Ectodermal cell (in vitro differentiated cells): ENCODE measurements at regions not wholly inside any gene's neighbourhood (a gene's known extent, or its start where the extent isn't known, plus 50 kb on each side); places are given as distances from the start of the nearest gene placed in this dataset.
"Not testable (repeated sequence)": the region's sequence is repeated elsewhere in the genome, so short reads cannot be mapped to it uniquely, and the experiment has no call there.

ENCODE experiments used
- H3K27ac ChIP-seq: 2 replicates; pipeline ENCODE4 v1.7.0; 2013; ENCODE audit warnings: mild to moderate bottlenecking, low read depth, low read length; ENCODE audit not compliant: insufficient read depth, poor library complexity, severe bottlenecking
- H3K27me3 ChIP-seq: 2 replicates; pipeline ENCODE4 v1.7.0; 2013; ENCODE audit warnings: mild to moderate bottlenecking, low read length; ENCODE audit not compliant: insufficient read depth, control insufficient read depth, poor library complexity, severe bottlenecking
- H3K36me3 ChIP-seq: one replicate; pipeline ENCODE4 v1.7.0; 2013; ENCODE audit warnings: low read length; ENCODE audit not compliant: control insufficient read depth, insufficient read depth
- H3K4me1 ChIP-seq: one replicate; pipeline ENCODE4 v1.7.0; 2013; ENCODE audit warnings: low read length; ENCODE audit not compliant: control insufficient read depth, insufficient read depth
- H3K4me3 ChIP-seq: 2 replicates; pipeline ENCODE4 v1.7.0; 2013; ENCODE audit warnings: low read depth, low read length, control low read depth; ENCODE audit not compliant: insufficient read depth
- H3K9me3 ChIP-seq: 2 replicates; pipeline ENCODE4 v1.7.0; 2013; ENCODE audit warnings: mild to moderate bottlenecking, low read length, moderate library complexity; ENCODE audit not compliant: control insufficient read depth
- WGBS, 2 experiments: methylation state at CpG; one replicate each; pipeline ENCODE4 v1.1.7; 2013; ENCODE audit warnings: missing lambda C conversion rate in 2 of 2; 5-methylcytosine and 5-hydroxymethylcytosine counted together

DNA sequence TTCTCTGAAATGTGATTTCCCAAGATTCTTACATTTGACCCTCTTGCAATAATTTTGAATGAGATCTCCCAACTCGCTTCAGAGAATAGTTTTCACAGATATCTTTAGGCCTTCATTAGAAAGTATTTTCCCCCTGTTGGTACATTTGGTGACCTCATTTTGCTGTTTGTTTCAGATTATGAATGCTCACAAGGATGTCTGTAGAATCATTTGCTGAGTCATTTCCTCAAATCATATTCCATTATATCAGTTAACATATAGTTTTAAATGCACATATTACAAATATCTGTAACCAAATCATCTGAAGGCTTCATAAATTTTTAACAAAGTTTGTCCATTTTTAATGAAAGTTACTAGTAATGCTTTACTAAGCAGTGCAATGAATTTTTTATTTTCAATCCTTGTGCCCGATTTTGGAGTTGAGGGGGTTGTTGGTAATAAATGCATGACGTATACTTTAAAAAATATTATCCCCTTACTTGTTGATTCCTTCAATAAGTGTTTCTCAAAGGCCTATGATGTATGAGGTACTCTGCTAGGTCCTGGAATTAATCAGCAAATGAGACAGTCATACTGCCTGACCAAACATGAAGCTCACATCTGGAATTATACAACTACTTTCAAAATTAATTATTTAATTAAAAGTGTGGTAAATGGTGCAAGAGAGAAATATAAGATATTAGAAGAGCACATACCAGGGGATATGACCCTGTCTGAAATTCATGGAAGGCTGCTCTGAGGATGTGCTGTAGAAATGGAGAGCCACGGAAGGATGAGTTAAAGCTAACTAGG, 126.9 kb upstream of the RAP1B start:
- no peaks in the 10 kb centered on the region for H3K36me3 ChIP-seq
- H3K4me1 ChIP-seq, result no peaks in the 10 kb centered on the region
- 96 to 100% methylated on average over 2 to 3 of the region's 4 CpGs for WGBS, 2 experiments
- H3K27me3 ChIP-seq, result no peaks in the 10 kb centered on the region
- no peak overlapping the region for H3K4me3 ChIP-seq
- no peaks in the 10 kb centered on the region for H3K9me3 ChIP-seq
- no peak overlapping the region for H3K27ac ChIP-seq

DNA sequence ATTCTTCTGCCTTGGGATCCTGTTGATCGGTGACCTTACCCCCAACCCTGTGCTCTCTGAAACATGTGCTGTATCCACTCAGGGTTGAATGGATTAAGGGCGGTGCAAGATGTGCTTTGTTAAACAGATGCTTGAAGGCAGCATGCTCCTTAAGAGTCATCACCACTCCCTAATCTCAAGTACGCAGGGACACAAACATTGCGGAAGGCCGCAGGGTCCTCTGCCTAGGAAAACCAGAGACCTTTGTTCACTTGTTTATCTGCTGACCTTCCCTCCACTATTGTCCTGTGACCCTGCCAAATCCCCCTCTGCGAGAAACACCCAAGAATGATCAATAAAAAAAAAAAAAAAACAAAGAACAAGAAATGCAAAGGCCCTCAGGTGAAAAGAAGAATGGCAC, 126.1 kb upstream of the RAP1B start:
- 80% methylated on average over 1 of the region's 6 CpGs; no CpG with 5 or more reads in 1 of the 2 experiments for WGBS, 2 experiments
- H3K4me1 ChIP-seq, H3K27me3 ChIP-seq, H3K27ac ChIP-seq, H3K4me3 ChIP-seq, H3K36me3 ChIP-seq, H3K9me3 ChIP-seq: not testable (repeated sequence)

DNA sequence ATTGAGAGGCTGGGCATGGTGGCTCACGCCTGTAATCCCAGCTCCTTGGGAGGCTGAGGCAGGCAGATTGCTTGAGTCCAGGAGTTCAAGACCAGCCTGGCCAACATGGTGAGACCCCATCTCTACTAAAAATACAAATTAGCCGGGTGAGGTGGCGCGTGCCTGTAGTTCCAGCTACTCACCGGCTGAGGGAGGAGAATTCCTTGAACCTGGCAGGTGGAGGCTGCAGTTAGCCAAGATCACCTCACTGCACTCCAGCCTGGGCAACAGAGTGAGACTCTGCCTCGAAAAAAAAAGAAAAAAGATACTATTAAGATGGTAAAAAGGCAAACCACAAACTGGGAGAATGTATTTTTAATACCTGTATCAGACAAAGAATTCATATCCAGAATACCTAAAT, 124.2 kb upstream of the RAP1B start:
- WGBS, 2 experiments, result 89 to 96% methylated on average over 6 of the region's 6 CpGs
- not testable (repeated sequence) for H3K36me3 ChIP-seq, H3K4me1 ChIP-seq

DNA sequence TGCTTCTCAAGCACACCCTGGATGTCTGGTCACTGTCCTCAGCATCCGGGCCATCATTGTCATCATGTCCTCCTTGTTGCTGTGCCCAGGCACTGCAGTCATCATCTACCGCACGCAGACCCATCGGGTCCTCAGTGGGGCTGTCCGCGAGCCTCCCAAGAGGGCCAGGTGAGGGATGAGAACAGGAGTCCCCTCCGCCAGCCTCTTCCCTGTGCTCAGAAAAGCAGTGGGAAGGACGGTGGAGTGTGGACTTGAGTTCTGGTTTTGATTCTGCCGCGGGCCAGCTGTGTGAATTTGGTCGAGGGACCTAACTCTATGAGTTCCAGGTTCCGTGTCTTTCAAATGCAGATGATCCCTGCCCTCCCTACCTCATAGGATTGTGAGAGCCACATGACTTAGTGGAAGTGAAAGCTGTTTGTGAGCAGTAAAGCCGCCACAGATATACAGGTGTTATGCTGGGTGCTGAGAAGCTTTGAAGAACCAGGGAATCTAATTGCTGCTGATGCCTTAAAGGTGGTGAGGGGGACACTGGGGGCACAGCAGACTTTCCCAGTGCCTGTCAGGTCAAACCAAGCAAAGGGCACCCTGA, 122.9 kb upstream of the RAP1B start:
- no peaks in the 10 kb centered on the region for H3K9me3 ChIP-seq
- no peaks in the 10 kb centered on the region for H3K36me3 ChIP-seq
- H3K4me3 ChIP-seq, result no peak overlapping the region
- no peaks in the 10 kb centered on the region for H3K4me1 ChIP-seq
- no peak overlapping the region for H3K27ac ChIP-seq
- H3K27me3 ChIP-seq, result no peaks in the 10 kb centered on the region
- 85 to 87% methylated on average over 13 of the region's 13 CpGs for WGBS, 2 experiments

More for the DNA sequence above, 124.2 kb upstream of the RAP1B start:
- H3K27me3 ChIP-seq, H3K27ac ChIP-seq, H3K4me3 ChIP-seq, H3K9me3 ChIP-seq: not testable (repeated sequence)

DNA sequence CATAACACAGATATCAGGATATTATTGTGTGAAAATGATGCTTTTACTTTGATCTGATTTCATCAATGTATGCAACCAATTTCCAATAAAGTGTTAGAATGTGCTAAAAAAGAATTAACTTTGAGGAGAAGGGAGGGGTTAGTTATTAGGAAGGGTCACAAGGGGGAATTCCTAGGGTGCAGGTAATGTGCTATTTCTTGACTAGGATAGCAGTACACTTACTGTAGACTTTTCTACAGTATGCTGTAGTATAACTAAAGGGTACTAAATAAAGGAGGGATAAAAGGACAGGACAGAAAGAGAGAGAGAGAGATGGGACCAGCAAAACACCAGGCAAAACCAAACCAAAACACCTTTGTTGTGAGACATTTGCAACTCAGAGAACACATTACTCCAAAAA, 121.4 kb upstream of the RAP1B start:
- H3K36me3 ChIP-seq, result no peaks in the 10 kb centered on the region
- no peaks in the 10 kb centered on the region for H3K4me1 ChIP-seq
- H3K27ac ChIP-seq, result no peak overlapping the region
- H3K4me3 ChIP-seq, result no peak overlapping the region
- H3K9me3 ChIP-seq, result no peaks in the 10 kb centered on the region
- H3K27me3 ChIP-seq, result no peaks in the 10 kb centered on the region

DNA sequence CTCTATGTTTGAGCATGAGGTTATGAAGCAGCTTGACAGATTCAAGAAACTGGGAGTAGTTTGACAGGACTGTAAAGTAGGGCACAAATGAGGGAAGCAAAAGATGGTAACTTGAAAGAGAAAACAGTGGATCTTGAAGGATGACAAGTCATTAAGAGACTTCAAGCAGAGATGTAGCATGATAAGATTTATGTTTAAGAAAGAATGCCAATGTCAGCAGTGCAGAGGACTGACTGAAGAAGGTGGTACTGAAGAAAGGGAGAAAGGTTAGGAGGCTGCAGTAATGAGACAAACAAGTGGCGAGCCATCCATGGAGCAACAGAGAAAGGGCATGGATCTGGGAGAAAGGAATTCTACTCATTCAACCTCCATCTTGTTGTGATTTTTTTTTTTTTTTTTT, 120.2 kb upstream of the RAP1B start:
- no peaks in the 10 kb centered on the region for H3K27me3 ChIP-seq

DNA sequence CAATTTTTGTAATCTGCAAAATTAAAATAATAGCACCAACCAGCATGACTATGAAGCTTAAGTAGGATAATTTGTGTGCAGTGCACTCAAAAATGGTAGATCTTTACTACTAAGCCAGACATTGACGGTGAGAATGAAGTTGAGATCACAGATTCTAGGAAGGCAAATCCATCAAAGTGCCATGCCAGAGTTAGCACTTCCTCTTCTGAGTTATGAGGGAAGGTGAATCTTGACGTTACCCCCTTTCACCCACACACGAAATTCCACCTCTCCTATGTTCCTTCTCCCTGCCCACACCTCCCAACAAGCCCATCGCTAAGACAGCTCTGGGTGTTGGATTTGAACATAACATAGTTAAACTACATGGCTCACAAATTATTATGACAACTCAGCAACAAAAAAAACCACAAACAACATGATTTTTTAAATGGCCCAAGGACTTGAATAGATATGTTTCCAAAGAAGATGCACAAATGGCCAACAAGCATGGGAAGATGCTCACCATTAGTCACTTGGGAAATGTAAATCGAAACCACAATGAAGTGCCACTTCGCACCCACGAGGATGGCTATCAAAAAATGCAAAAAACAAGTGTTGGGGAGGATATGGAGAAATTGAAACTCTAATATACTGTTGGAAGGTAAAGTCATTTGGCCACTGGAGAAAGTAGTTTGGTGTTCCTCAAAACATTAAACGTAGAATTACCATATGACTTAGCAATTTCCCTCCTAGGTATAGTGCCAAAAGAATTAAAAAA, 119.3 kb upstream of the RAP1B start:
- H3K9me3 ChIP-seq, result no peaks in the 10 kb centered on the region
- H3K4me3 ChIP-seq, result no peak overlapping the region

More for the DNA sequence above, 120.2 kb upstream of the RAP1B start:
- 93 to 100% methylated on average over 1 of the region's 1 CpG for WGBS, 2 experiments
- Histone ChIP-seq H3K4me3 (no peak overlapping the region), H3K36me3 (no peaks in the 10 kb centered on the region), H3K4me1 (no peaks in the 10 kb centered on the region), H3K27ac (no peak overlapping the region), H3K9me3 (no peaks in the 10 kb centered on the region)

DNA sequence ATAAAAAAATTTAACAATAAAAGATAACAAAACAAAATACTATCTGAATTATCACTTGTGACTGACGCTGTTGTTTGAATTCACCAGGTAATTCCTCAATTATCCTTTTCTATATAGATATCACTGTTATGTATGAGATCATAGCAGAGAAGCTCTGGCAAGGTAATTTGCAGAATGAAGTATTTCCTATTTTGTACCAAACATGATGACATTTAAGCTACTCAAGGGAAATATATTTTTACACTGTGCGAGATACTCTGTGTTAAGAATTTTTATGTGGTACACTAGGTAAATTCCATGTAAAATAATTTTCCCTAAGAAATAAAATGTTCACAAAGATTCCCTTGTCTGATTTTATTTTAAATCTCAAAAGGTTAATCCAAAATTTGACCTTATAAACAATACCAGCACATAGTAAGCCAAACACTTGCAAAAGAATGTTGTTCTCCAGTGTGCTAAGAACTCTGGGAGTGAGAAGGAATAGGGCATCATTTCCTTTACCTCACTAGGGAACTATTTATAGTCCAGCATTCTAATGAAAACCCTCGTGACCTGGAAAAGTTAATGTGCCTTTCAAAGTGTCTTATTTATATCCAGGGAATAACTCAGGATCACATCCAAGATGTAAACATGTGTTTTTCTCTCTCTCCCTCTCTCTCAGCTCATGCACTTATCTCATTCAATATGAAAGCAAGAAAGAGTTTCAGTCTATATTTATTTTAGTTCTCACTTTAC, 115.2 kb upstream of the RAP1B start:
- Histone ChIP-seq H3K36me3 (no peaks in the 10 kb centered on the region), H3K9me3 (no peaks in the 10 kb centered on the region), H3K27me3 (no peaks in the 10 kb centered on the region), H3K27ac (no peak overlapping the region), H3K4me1 (no peaks in the 10 kb centered on the region), H3K4me3 (no peak overlapping the region)
- WGBS, 2 experiments, result 85 to 86% methylated on average over 1 to 2 of the region's 3 CpGs

More for the DNA sequence above, 119.3 kb upstream of the RAP1B start:
- 94 to 97% methylated on average over 7 to 8 of the region's 8 CpGs for WGBS, 2 experiments
- H3K27ac ChIP-seq, result no peak overlapping the region
- H3K27me3 ChIP-seq, result no peaks in the 10 kb centered on the region
- H3K4me1 ChIP-seq, result no peaks in the 10 kb centered on the region
- H3K36me3 ChIP-seq, result no peaks in the 10 kb centered on the region

DNA sequence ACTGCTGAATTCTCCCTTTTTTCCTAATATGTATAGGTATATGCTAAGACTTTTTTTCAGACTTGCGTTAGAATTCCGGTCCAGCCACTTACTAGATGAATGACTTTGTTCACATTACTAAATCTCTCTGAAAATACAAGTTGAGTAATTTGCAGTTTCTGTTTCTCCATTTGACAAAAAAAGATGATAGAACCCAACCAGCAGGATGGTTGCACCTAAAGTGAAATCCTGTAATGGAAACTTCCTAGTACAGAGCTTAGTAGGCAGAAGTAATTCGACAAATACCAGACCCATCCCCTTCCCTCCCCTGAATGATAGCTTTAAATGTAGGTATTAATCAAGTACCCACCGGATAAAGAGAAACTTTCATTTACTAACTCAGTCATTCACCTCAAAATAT, 113.6 kb upstream of the RAP1B start:
- Histone ChIP-seq H3K27ac (no peak overlapping the region), H3K4me3 (no peak overlapping the region), H3K4me1 (no peaks in the 10 kb centered on the region), H3K27me3 (no peaks in the 10 kb centered on the region), H3K9me3 (no peaks in the 10 kb centered on the region), H3K36me3 (no peaks in the 10 kb centered on the region)
- 82 to 92% methylated on average over 1 to 3 of the region's 4 CpGs for WGBS, 2 experiments

DNA sequence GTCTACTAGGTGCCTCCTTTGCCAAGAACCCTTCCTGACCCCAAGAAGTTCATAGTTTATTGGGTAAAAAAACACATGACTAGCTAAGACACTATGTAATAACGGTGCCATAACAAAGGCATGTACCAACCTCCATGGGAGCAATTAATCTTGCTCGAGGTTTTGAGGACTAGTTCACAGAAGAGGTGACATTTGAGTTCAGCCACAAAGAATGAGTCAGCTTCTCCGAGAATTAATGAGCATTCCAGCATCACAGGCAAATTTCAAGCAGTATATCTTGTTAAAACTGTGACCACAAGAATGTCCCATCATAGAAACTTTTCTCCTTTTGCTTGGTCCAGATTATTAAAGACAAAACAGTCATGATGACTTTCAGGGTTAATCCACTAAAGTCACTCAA, 113.0 kb upstream of the RAP1B start:
- Histone ChIP-seq H3K36me3 (no peaks in the 10 kb centered on the region), H3K4me3 (no peak overlapping the region), H3K27ac (no peak overlapping the region), H3K27me3 (no peaks in the 10 kb centered on the region), H3K9me3 (no peaks in the 10 kb centered on the region), H3K4me1 (no peaks in the 10 kb centered on the region)
- WGBS, 2 experiments, result 86 to 94% methylated on average over 3 of the region's 3 CpGs
